H9 (cell line): ENCODE measurements at regions not wholly inside any gene's neighbourhood (a gene's known extent, or its start where the extent isn't known, plus 50 kb on each side); places are given as distances from the start of the nearest gene placed in this dataset.

Experiments
- DNase-seq: peaks from one replicate; pipeline ENCODE4 v3.0.0-alpha.2; 2017
- H2AFZ ChIP-seq: one replicate; pipeline ENCODE4 v1.6.1; 2013; ENCODE audit warnings: mild to moderate bottlenecking, low read length, control low read depth, moderate library complexity
- H2AK5ac ChIP-seq: 2 replicates; pipeline ENCODE4 v1.6.1; 2013; ENCODE audit warnings: low read length, control low read depth, mixed read lengths; ENCODE audit not compliant: insufficient read length
- H2BK120ac ChIP-seq: one replicate; pipeline ENCODE4 v1.6.1; 2013; ENCODE audit warnings: low read depth, mild to moderate bottlenecking, low read length, control low read depth, inconsistent platforms; ENCODE audit not compliant: poor library complexity, severe bottlenecking
- H2BK12ac ChIP-seq: 2 replicates; pipeline ENCODE4 v1.6.1; 2013; ENCODE audit warnings: low read length, control low read depth, mixed read lengths, low read depth; ENCODE audit not compliant: insufficient read length
- H2BK15ac ChIP-seq: 2 replicates; pipeline ENCODE4 v1.6.1; 2013; ENCODE audit warnings: low read depth, low read length, control low read depth
- H2BK20ac ChIP-seq: one replicate; pipeline ENCODE4 v1.6.1; 2013; ENCODE audit warnings: low read depth, mild to moderate bottlenecking, low read length, control low read depth, inconsistent platforms; ENCODE audit not compliant: poor library complexity, severe bottlenecking
- H2BK5ac ChIP-seq: 2 replicates; pipeline ENCODE4 v1.6.1; 2013; ENCODE audit warnings: low read length, control low read depth, mixed read lengths; ENCODE audit not compliant: insufficient read length
- H3K14ac ChIP-seq: 2 replicates; pipeline ENCODE4 v1.6.1; 2013; ENCODE audit warnings: low read length, control low read depth; ENCODE audit not compliant: insufficient read depth
- H3K18ac ChIP-seq: 2 replicates; pipeline ENCODE4 v1.6.1; 2013; ENCODE audit warnings: low read depth, mild to moderate bottlenecking, mixed read lengths, low read length, control low read depth; ENCODE audit not compliant: insufficient read length
- H3K23ac ChIP-seq: 2 replicates; pipeline ENCODE4 v1.6.1; 2013; ENCODE audit warnings: low read length, control low read depth, mixed read lengths, low read depth; ENCODE audit not compliant: insufficient read length
- H3K23me2 ChIP-seq: 2 replicates; pipeline ENCODE4 v1.6.1; 2013; ENCODE audit warnings: low read depth, mild to moderate bottlenecking, mixed read lengths, low read length, control low read depth; ENCODE audit not compliant: insufficient read length, poor library complexity, severe bottlenecking
- H3K27ac ChIP-seq: 2 replicates; pipeline ENCODE4 v1.5.1; 2013; ENCODE audit warnings: low read length, control low read depth, mixed read lengths, low read depth; ENCODE audit not compliant: insufficient read length
- H3K27me3 ChIP-seq: 2 replicates; pipeline ENCODE4 v1.6.1; 2013; ENCODE audit warnings: low read length, control low read depth, inconsistent platforms; ENCODE audit not compliant: insufficient read depth
- H3K4ac ChIP-seq: 2 replicates; pipeline ENCODE4 v1.6.1; 2013; ENCODE audit warnings: low read depth, mild to moderate bottlenecking, control low read depth, inconsistent platforms, low read length, moderate library complexity
- H3K4me1 ChIP-seq: 2 replicates; pipeline ENCODE4 v1.6.1; 2013; ENCODE audit warnings: low read length, control low read depth, inconsistent platforms; ENCODE audit not compliant: insufficient read depth
- H3K4me2 ChIP-seq: 2 replicates; pipeline ENCODE4 v1.6.1; 2013; ENCODE audit warnings: low read length, control low read depth, mixed read lengths; ENCODE audit not compliant: insufficient read length, insufficient read depth
- H3K56ac ChIP-seq: 2 replicates; pipeline ENCODE4 v1.6.1; 2013; ENCODE audit warnings: low read depth, mild to moderate bottlenecking, mixed read lengths, low read length, control low read depth; ENCODE audit not compliant: insufficient read length
- H3K79me1 ChIP-seq: 2 replicates; pipeline ENCODE4 v1.6.1; 2013; ENCODE audit warnings: low read depth, mild to moderate bottlenecking, moderate library complexity, low read length, control low read depth, inconsistent platforms; ENCODE audit not compliant: insufficient read depth, poor library complexity, severe bottlenecking
- H3K79me2 ChIP-seq: 2 replicates; pipeline ENCODE4 v1.6.1; 2013; ENCODE audit warnings: low read length, control low read depth, inconsistent platforms; ENCODE audit not compliant: insufficient read depth
- H3K9ac ChIP-seq: 2 replicates; pipeline ENCODE4 v1.6.1; 2013; ENCODE audit warnings: low read length, control low read depth, mixed read lengths; ENCODE audit not compliant: insufficient read length; ENCODE audit errors: extremely low read depth
- H3K9me3 ChIP-seq: one replicate; pipeline ENCODE4 v1.6.1; 2013; ENCODE audit warnings: low read depth, low read length, inconsistent platforms; ENCODE audit not compliant: control insufficient read depth
- H3T11ph ChIP-seq: one replicate; pipeline ENCODE4 v1.6.1; 2013; ENCODE audit warnings: mild to moderate bottlenecking, low read length, control low read depth, inconsistent platforms
- H4K20me1 ChIP-seq: one replicate; pipeline ENCODE4 v1.6.1; 2013; ENCODE audit not compliant: control insufficient read depth, insufficient read length, insufficient read depth
- H4K5ac ChIP-seq: 2 replicates; pipeline ENCODE4 v1.6.1; 2013; ENCODE audit warnings: low read depth, mild to moderate bottlenecking, mixed read lengths, low read length, control low read depth; ENCODE audit not compliant: insufficient read length
- H4K8ac ChIP-seq: replicated peaks from 2 replicates; pipeline ENCODE4 v1.6.1; 2013; ENCODE audit warnings: low read length, control low read depth, mixed read lengths, low read depth; ENCODE audit not compliant: insufficient read length
- H4K91ac ChIP-seq: 2 replicates; pipeline ENCODE4 v1.6.1; 2013; ENCODE audit warnings: low read depth, mild to moderate bottlenecking, moderate library complexity, mixed read lengths, low read length, control low read depth; ENCODE audit not compliant: insufficient read length
- H3K27ac Mint-ChIP-seq, 3 experiments: 2 replicates in 2 of 3; 3 replicates in 1 of 3; pipeline ENCODE4 v1.8.0; 2020 to 2021; ENCODE audit warnings: mixed read lengths in 3 of 3, mild to moderate bottlenecking in 1 of 3, moderate library complexity in 1 of 3
- H3K27me3 Mint-ChIP-seq: 2 replicates; pipeline ENCODE4 v1.8.0; 2021; ENCODE audit warnings: low read depth, mild to moderate bottlenecking, moderate library complexity, mixed read lengths
- H3K36me3 Mint-ChIP-seq, 3 experiments: 2 replicates in 2 of 3; 3 replicates in 1 of 3; pipeline ENCODE4 v1.8.0; 2020 to 2021; ENCODE audit warnings: low read depth in 3 of 3, mixed read lengths in 3 of 3; ENCODE audit not compliant: insufficient read depth in 1 of 3
- H3K4me1 Mint-ChIP-seq, 2 experiments: 2 replicates each; pipeline ENCODE4 v1.8.0; 2020; ENCODE audit warnings: mixed read lengths in 2 of 2
- H3K4me3 Mint-ChIP-seq, 2 experiments: 2 replicates in 1 of 2; 3 replicates in 1 of 2; pipeline ENCODE4 v1.8.0; 2020 to 2021; ENCODE audit warnings: mild to moderate bottlenecking in 2 of 2, mixed read lengths in 2 of 2, moderate library complexity in 1 of 2
- H3K9me3 Mint-ChIP-seq, 2 experiments: 2 replicates in 1 of 2; 3 replicates in 1 of 2; pipeline ENCODE4 v1.8.0; 2020; ENCODE audit warnings: mild to moderate bottlenecking in 2 of 2, mixed read lengths in 2 of 2, moderate library complexity in 1 of 2
- WGBS: extraction: QIAGEN DNeasy Blood & Tissue Kit; methylation state at CpG from one replicate; pipeline ENCODE4 v1.1.7; 2013; ENCODE audit warnings: missing lambda C conversion rate, low lambda C conversion rate, mixed read lengths; ENCODE audit not compliant: insufficient read length; ENCODE audit errors: extremely low coverage; 5-methylcytosine and 5-hydroxymethylcytosine counted together
- TF ChIP-seq, protein P1 (sequence below): fragments of 200-600 bp; sonication (generic); conservative IDR thresholded peaks from 3 replicates; pipeline ENCODE4 v1.8.0; 2021; ENCODE audit warnings: antibody characterized with exemption, mild to moderate bottlenecking

- Histone ChIP-seq H2BK120ac (no peak overlapping the region), H2BK20ac (no peak overlapping the region), H3K79me1 (no peaks in the 10 kb centered on the region), H3K9ac (no peak overlapping the region), H3T11ph (no peak overlapping the region), H3K79me2 (no peaks in the 10 kb centered on the region), H3K18ac (no peak overlapping the region), H3K14ac (no peak overlapping the region), H3K4ac (no peak overlapping the region), H4K8ac (no peak overlapping the region), H2AFZ (no peak overlapping the region), H2BK5ac (no peak overlapping the region), H3K27me3 (no peaks in the 10 kb centered on the region), H3K9me3 (no peaks in the 10 kb centered on the region), H3K23ac (no peak overlapping the region), H3K27ac (no peak overlapping the region), H3K4me1 (no peaks in the 10 kb centered on the region), H4K5ac (no peak overlapping the region), H2AK5ac (no peak overlapping the region), H4K20me1 (no peaks in the 10 kb centered on the region), H2BK12ac (no peak overlapping the region), H4K91ac (no peak overlapping the region), H3K56ac (no peak overlapping the region), H2BK15ac (no peak overlapping the region), H3K4me2 (no peak overlapping the region), H3K23me2 (no peaks in the 10 kb centered on the region)
- TF ChIP-seq, protein P1, sequence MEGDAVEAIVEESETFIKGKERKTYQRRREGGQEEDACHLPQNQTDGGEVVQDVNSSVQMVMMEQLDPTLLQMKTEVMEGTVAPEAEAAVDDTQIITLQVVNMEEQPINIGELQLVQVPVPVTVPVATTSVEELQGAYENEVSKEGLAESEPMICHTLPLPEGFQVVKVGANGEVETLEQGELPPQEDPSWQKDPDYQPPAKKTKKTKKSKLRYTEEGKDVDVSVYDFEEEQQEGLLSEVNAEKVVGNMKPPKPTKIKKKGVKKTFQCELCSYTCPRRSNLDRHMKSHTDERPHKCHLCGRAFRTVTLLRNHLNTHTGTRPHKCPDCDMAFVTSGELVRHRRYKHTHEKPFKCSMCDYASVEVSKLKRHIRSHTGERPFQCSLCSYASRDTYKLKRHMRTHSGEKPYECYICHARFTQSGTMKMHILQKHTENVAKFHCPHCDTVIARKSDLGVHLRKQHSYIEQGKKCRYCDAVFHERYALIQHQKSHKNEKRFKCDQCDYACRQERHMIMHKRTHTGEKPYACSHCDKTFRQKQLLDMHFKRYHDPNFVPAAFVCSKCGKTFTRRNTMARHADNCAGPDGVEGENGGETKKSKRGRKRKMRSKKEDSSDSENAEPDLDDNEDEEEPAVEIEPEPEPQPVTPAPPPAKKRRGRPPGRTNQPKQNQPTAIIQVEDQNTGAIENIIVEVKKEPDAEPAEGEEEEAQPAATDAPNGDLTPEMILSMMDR, result no peak
- Mint-ChIP-seq H3K36me3 (no peaks in the 10 kb centered on the region), H3K9me3 (no peaks in the 10 kb centered on the region; a peak in 1 of 5 replicates), H3K4me1 (peaks cover 4 to 8% of the 10 kb centered on the region in 2 experiments; a peak in 2 of 4 replicates), H3K27me3 (peaks cover 23% of the 10 kb centered on the region), H3K4me3 (no peak overlapping the region), H3K27ac (no peak overlapping the region)
- no CpG with 5 or more reads among the region's 1 CpG for WGBS
- DNase-seq, result no peak
Measured at GRCh38 chr1:48071513-48071912, 74.3 kb upstream of the TRABD2B start.
